HG03097 (cell line): ENCODE measurements at regions not wholly inside any gene's neighbourhood (a gene's known extent, or its start where the extent isn't known, plus 50 kb on each side); places are given as distances from the start of the nearest gene placed in this dataset.
A peak's percentile ranks its signal among the peaks of the same experiment; 100 is the strongest.
"Not testable (repeated sequence)": the region's sequence is repeated elsewhere in the genome, so short reads cannot be mapped to it uniquely, and the experiment has no call there.

Source experiments
- ATAC-seq: cut with Tn5 transposase; IDR thresholded peaks from one replicate; pipeline ENCODE4 v1.9.1; 2021; ENCODE audit not compliant: unreplicated experiment, low FRiP score

- ATAC-seq, result not testable (repeated sequence)
Observed at GRCh38 chr6:57983603-57984002, 666.2 kb downstream of the PRIM2 start.

- not testable (repeated sequence) for ATAC-seq
Observed at GRCh38 chr6:57984575-57984974, 667.1 kb downstream of the PRIM2 start.

- not testable (repeated sequence) for ATAC-seq
Observed at GRCh38 chr6:57985734-57986133, 668.3 kb downstream of the PRIM2 start.

GRCh38 chr6:57986584-57986983, 669.2 kb downstream of the PRIM2 start:
- ATAC-seq, result peak; percentile 99

- ATAC-seq, result not testable (repeated sequence)
Observed at GRCh38 chr6:57989520-57990080, 672.2 kb downstream of the PRIM2 start.

- not testable (repeated sequence) for ATAC-seq
Observed at GRCh38 chr6:57998858-57999619, 681.6 kb downstream of the PRIM2 start.

- not testable (repeated sequence) for ATAC-seq
Observed at GRCh38 chr6:58000233-58000632, 682.8 kb downstream of the PRIM2 start.

- ATAC-seq, result not testable (repeated sequence)
Observed at GRCh38 chr6:58003417-58004167, 686.2 kb downstream of the PRIM2 start.

GRCh38 chr6:58007334-58008000, 690.0 kb downstream of the PRIM2 start:
- ATAC-seq, result not testable (repeated sequence)

- not testable (repeated sequence) for ATAC-seq
Observed at GRCh38 chr6:58008001-58008335, 690.5 kb downstream of the PRIM2 start.

GRCh38 chr6:58011954-58012600, 694.6 kb downstream of the PRIM2 start:
- ATAC-seq, result not testable (repeated sequence)

- ATAC-seq, result not testable (repeated sequence)
Observed at GRCh38 chr6:58016614-58017013, 699.2 kb downstream of the PRIM2 start.

GRCh38 chr6:58028188-58028587, 710.8 kb downstream of the PRIM2 start:
- ATAC-seq, result not testable (repeated sequence)

GRCh38 chr6:58038213-58038612, 720.8 kb downstream of the PRIM2 start:
- not testable (repeated sequence) for ATAC-seq

- ATAC-seq, result not testable (repeated sequence)
Observed at GRCh38 chr6:58046584-58046983, 729.2 kb downstream of the PRIM2 start.

- not testable (repeated sequence) for ATAC-seq
Observed at GRCh38 chr6:58047389-58047788, 730.0 kb downstream of the PRIM2 start.

GRCh38 chr6:58047865-58048264, 730.4 kb downstream of the PRIM2 start:
- ATAC-seq, result not testable (repeated sequence)

- not testable (repeated sequence) for ATAC-seq
Observed at GRCh38 chr6:58055465-58056176, 738.2 kb downstream of the PRIM2 start.

GRCh38 chr6:58059701-58060100, 742.3 kb downstream of the PRIM2 start:
- not testable (repeated sequence) for ATAC-seq

GRCh38 chr6:58063542-58063941, 746.1 kb downstream of the PRIM2 start:
- not testable (repeated sequence) for ATAC-seq
